CD14-positive monocyte (primary cell): ENCODE measurements at regions not wholly inside any gene's neighbourhood (a gene's known extent, or its start where the extent isn't known, plus 50 kb on each side); places are given as distances from the start of the nearest gene placed in this dataset.

Experiments used
- DNase-seq, 3 donors: peaks; one replicate each; pipeline ENCODE4 v3.0.0-alpha.2; 2011 to 2022
- H2AFZ ChIP-seq: 2 replicates; pipeline ENCODE4 v1.6.0; 2012; ENCODE audit warnings: mild to moderate bottlenecking, low read depth, low read length, inconsistent platforms; ENCODE audit not compliant: insufficient read depth, poor library complexity, severe bottlenecking
- H3K27ac ChIP-seq, 2 donors: 1 replicate in 1 of 2; 2 replicates in 1 of 2; pipeline ENCODE4 v1.5.1; 2012 to 2013; ENCODE audit warnings: low read length in 2 of 2, control low read depth in 1 of 2, inconsistent platforms in 1 of 2, low read depth in 1 of 2, mild to moderate bottlenecking in 1 of 2
- H3K27me3 ChIP-seq, 2 donors: one replicate each; pipeline versions ENCODE4 v1.6.0 to v1.6.1; 2011 to 2013; ENCODE audit warnings: low read length in 2 of 2; ENCODE audit not compliant: control insufficient read depth in 2 of 2, insufficient read depth in 2 of 2
- H3K36me3 ChIP-seq, 2 donors: replicated peaks in 1 of 2; 1 replicate in 1 of 2; 2 replicates in 1 of 2; pipeline versions ENCODE4 v1.5.1 to v1.6.1; 2012 to 2013; ENCODE audit warnings: low read length in 2 of 2, control low read depth in 1 of 2, inconsistent platforms in 1 of 2, mild to moderate bottlenecking in 1 of 2; ENCODE audit not compliant: insufficient read depth in 2 of 2, control insufficient read depth in 1 of 2
- H3K4me1 ChIP-seq, 2 donors: 1 replicate in 1 of 2; 2 replicates in 1 of 2; pipeline versions ENCODE4 v1.5.1 to v1.6.1; 2012 to 2013; ENCODE audit warnings: low read length in 2 of 2, control low read depth in 1 of 2, inconsistent platforms in 1 of 2, mild to moderate bottlenecking in 1 of 2, moderate library complexity in 1 of 2; ENCODE audit not compliant: insufficient read depth in 2 of 2, control insufficient read depth in 1 of 2
- H3K4me2 ChIP-seq: replicated peaks from 2 replicates; pipeline ENCODE3; 2012; ENCODE audit warnings: low read length, moderate library complexity, mild to moderate bottlenecking; ENCODE audit not compliant: poor library complexity, severe bottlenecking; ENCODE audit errors: extremely low read depth
- H3K4me3 ChIP-seq, 3 experiments: fragments of 200-600 bp in 1 of 3; sonication (generic) in 1 of 3; replicated peaks in 1 of 3; 1 replicate in 2 of 3; 2 replicates in 1 of 3; pipeline ENCODE4 v1.5.1; 2011 to 2013; ENCODE audit warnings: low read length in 3 of 3, mild to moderate bottlenecking in 3 of 3, control low read depth in 2 of 3, low read depth in 2 of 3, inconsistent platforms in 1 of 3, moderate library complexity in 1 of 3
- H3K79me2 ChIP-seq: 2 replicates; pipeline ENCODE4 v1.6.0; 2012; ENCODE audit warnings: mild to moderate bottlenecking, control low read depth, inconsistent platforms, low read length, moderate library complexity; ENCODE audit not compliant: insufficient read depth
- H3K9ac ChIP-seq: 2 replicates; pipeline ENCODE4 v1.6.0; 2017; ENCODE audit warnings: low read length, mild to moderate bottlenecking; ENCODE audit not compliant: insufficient read depth, poor library complexity, severe bottlenecking
- H3K9me3 ChIP-seq, 2 donors: replicated peaks in 1 of 2; 1 replicate in 1 of 2; 2 replicates in 1 of 2; pipeline versions ENCODE4 v1.5.1 to v1.6.1; 2012 to 2013; ENCODE audit warnings: low read length in 2 of 2, control low read depth in 1 of 2; ENCODE audit not compliant: control insufficient read depth in 1 of 2, insufficient read depth in 1 of 2
- H4K20me1 ChIP-seq: 2 replicates; pipeline ENCODE4 v1.6.0; 2012; ENCODE audit warnings: mild to moderate bottlenecking, low read length, control low read depth, moderate library complexity; ENCODE audit not compliant: insufficient read depth
- H3K27ac Mint-ChIP-seq, 7 donors: one replicate each; pipeline ENCODE4 v1.8.0; 2020; ENCODE audit warnings: mild to moderate bottlenecking in 7 of 7, mixed read lengths in 7 of 7, moderate library complexity in 6 of 7, inconsistent platforms in 2 of 7
- H3K27me3 Mint-ChIP-seq, 3 donors: one replicate each; pipeline ENCODE4 v1.8.0; 2021 to 2022; ENCODE audit warnings: low read depth in 3 of 3, mild to moderate bottlenecking in 3 of 3, mixed read lengths in 3 of 3, moderate library complexity in 3 of 3, inconsistent platforms in 1 of 3
- H3K36me3 Mint-ChIP-seq, 2 donors: one replicate each; pipeline ENCODE4 v1.8.0; 2020; ENCODE audit warnings: mixed read lengths in 2 of 2, inconsistent platforms in 1 of 2, mild to moderate bottlenecking in 1 of 2
- H3K4me1 Mint-ChIP-seq: one replicate; pipeline ENCODE4 v1.8.0; 2020; ENCODE audit warnings: mild to moderate bottlenecking, mixed read lengths
- H3K4me3 Mint-ChIP-seq, 2 donors: one replicate each; pipeline ENCODE4 v1.8.0; 2020; ENCODE audit warnings: mild to moderate bottlenecking in 2 of 2, mixed read lengths in 2 of 2, moderate library complexity in 1 of 2
- H3K9me3 Mint-ChIP-seq, 7 donors: one replicate each; pipeline ENCODE4 v1.8.0; 2020 to 2022; ENCODE audit warnings: mixed read lengths in 7 of 7, mild to moderate bottlenecking in 6 of 7, moderate library complexity in 6 of 7, inconsistent platforms in 2 of 7
- CTCF ChIP-seq: fragments of 200-600 bp; IDR thresholded peaks from one replicate; pipeline ENCODE4 v1.8.0; 2022; ENCODE audit warnings: antibody characterized with exemption, mild to moderate bottlenecking
- WGBS: methylation state at CpG from one replicate; pipeline ENCODE4 v1.1.5; 2013; ENCODE audit warnings: missing lambda C conversion rate; ENCODE audit not compliant: insufficient coverage; 5-methylcytosine and 5-hydroxymethylcytosine counted together
- intact Hi-C, 2 donors: fragments of 100-400 bp; cut with micrococcal nuclease; formaldehyde crosslinking; loops; one replicate each; pipeline versions ENCODE4 v1.15.0 to v1.15.1; 2023

GRCh38 chr18:1392046-1392445 lies 487.4 kb downstream of the ADCYAP1 start:
- H3K4me3 Mint-ChIP-seq = no peak overlapping the region
- no peak overlapping the region for H2AFZ ChIP-seq
- H4K20me1 ChIP-seq = no peaks in the 10 kb centered on the region
- H3K4me1 ChIP-seq = no peaks in the 10 kb centered on the region
- H3K79me2 ChIP-seq = no peaks in the 10 kb centered on the region
- no peak overlapping the region for H3K4me2 ChIP-seq
- H3K27ac Mint-ChIP-seq = no peak overlapping the region
- no peak for DNase-seq
- no peaks in the 10 kb centered on the region for H3K27me3 ChIP-seq
- TF ChIP-seq CTCF = no peak
- 90% methylated on average over 2 of the region's 3 CpGs for WGBS
- H3K27ac ChIP-seq = no peak overlapping the region
- intact Hi-C loops = no loop called here
- H3K4me3 ChIP-seq = no peak overlapping the region
- H3K27me3 Mint-ChIP-seq = no peaks in the 10 kb centered on the region
- H3K4me1 Mint-ChIP-seq = no peaks in the 10 kb centered on the region
- H3K9me3 Mint-ChIP-seq = peaks cover 0 to 15% (median 6%) of the 10 kb centered on the region in 7 donors
- H3K9ac ChIP-seq = no peak overlapping the region
- no peaks in the 10 kb centered on the region for H3K36me3 ChIP-seq
- no peaks in the 10 kb centered on the region for H3K9me3 ChIP-seq
- H3K36me3 Mint-ChIP-seq = no peaks in the 10 kb centered on the region

GRCh38 chr18:1392865-1393734 lies 488.4 kb downstream of the ADCYAP1 start:
- Histone ChIP-seq H3K27me3 (no peaks in the 10 kb centered on the region), H4K20me1 (no peaks in the 10 kb centered on the region), H2AFZ (no peak overlapping the region), H3K4me1 (no peaks in the 10 kb centered on the region), H3K9ac (no peak overlapping the region), H3K79me2 (no peaks in the 10 kb centered on the region), H3K36me3 (no peaks in the 10 kb centered on the region), H3K4me2 (no peak overlapping the region), H3K27ac (no peak overlapping the region), H3K4me3 (no peak overlapping the region), H3K9me3 (no peaks in the 10 kb centered on the region)
- Mint-ChIP-seq H3K27ac (no peak overlapping the region), H3K4me3 (no peak overlapping the region), H3K9me3 (peaks cover 0 to 11% (median 4%) of the 10 kb centered on the region in 7 donors), H3K4me1 (no peaks in the 10 kb centered on the region), H3K36me3 (no peaks in the 10 kb centered on the region), H3K27me3 (no peaks in the 10 kb centered on the region)
- no peak for DNase-seq
- 93% methylated on average over 5 of the region's 7 CpGs for WGBS
- no peak for TF ChIP-seq CTCF
- intact Hi-C loops = no loop called here
